HEK293 (cell line): ENCODE measurements at regions not wholly inside any gene's neighbourhood (a gene's known extent, or its start where the extent isn't known, plus 50 kb on each side); places are given as distances from the start of the nearest gene placed in this dataset.

Experiments used
- BCL6B ChIP-seq: fragments of 450-650 bp; formaldehyde crosslinking; IDR thresholded peaks from 2 replicates; pipeline ENCODE4 v1.5.1; 2017; ENCODE audit warnings: missing biosample characterization, missing genetic modification characterization
- GLI4 ChIP-seq: fragments of 450-650 bp; formaldehyde crosslinking; IDR thresholded peaks from 2 replicates; pipeline ENCODE4 v1.5.1; 2016; ENCODE audit warnings: missing biosample characterization, missing genetic modification characterization
- MEIS1 ChIP-seq: sonication (generic); formaldehyde crosslinking; IDR thresholded peaks from 2 replicates; pipeline ENCODE4 v1.8.1; 2022; ENCODE audit warnings: missing genetic modification reagents, mild to moderate bottlenecking, borderline replicate concordance
- SCRT1 ChIP-seq: fragments of 450-650 bp; formaldehyde crosslinking; IDR thresholded peaks from 2 replicates; pipeline ENCODE4 v1.5.1; 2016; ENCODE audit warnings: missing biosample characterization, missing genetic modification characterization, borderline replicate concordance
- WT1 ChIP-seq: fragments of 450-650 bp; formaldehyde crosslinking; IDR thresholded peaks from 2 replicates; pipeline ENCODE4 v1.5.1; 2016; ENCODE audit warnings: missing biosample characterization, missing genetic modification characterization
- ZBTB8A ChIP-seq: fragments of 450-650 bp; formaldehyde crosslinking; IDR thresholded peaks from 2 replicates; pipeline ENCODE4 v1.5.1; 2016; ENCODE audit warnings: missing biosample characterization, missing genetic modification characterization
- ZEB2 ChIP-seq: fragments of 450-650 bp; formaldehyde crosslinking; IDR thresholded peaks from 2 replicates; pipeline ENCODE4 v1.5.1; 2016; ENCODE audit warnings: missing biosample characterization, missing genetic modification characterization
- ZNF132 ChIP-seq: fragments of 450-650 bp; formaldehyde crosslinking; IDR thresholded peaks from 2 replicates; pipeline ENCODE4 v1.5.1; 2017; ENCODE audit warnings: missing biosample characterization, missing genetic modification characterization, borderline replicate concordance
- ZNF175 ChIP-seq: fragments of 450-650 bp; formaldehyde crosslinking; IDR thresholded peaks from 2 replicates; pipeline ENCODE4 v1.5.1; 2016; ENCODE audit warnings: missing biosample characterization, missing genetic modification characterization
- ZNF280C ChIP-seq: fragments of 450-650 bp; formaldehyde crosslinking; IDR thresholded peaks from 2 replicates; pipeline ENCODE4 v1.5.1; 2016; ENCODE audit warnings: missing biosample characterization, missing genetic modification characterization
- ZNF341 ChIP-seq: fragments of 450-650 bp; formaldehyde crosslinking; IDR thresholded peaks from 2 replicates; pipeline ENCODE4; 2016; ENCODE audit warnings: low read depth, missing biosample characterization, missing genetic modification characterization
- ZNF404 ChIP-seq: fragments of 450-650 bp; formaldehyde crosslinking; IDR thresholded peaks from 2 replicates; pipeline ENCODE4 v1.5.1; 2017; ENCODE audit warnings: missing biosample characterization, missing genetic modification characterization
- ZNF433 ChIP-seq: fragments of 450-650 bp; formaldehyde crosslinking; IDR thresholded peaks from 2 replicates; pipeline ENCODE4 v1.5.1; 2016; ENCODE audit warnings: missing biosample characterization, missing genetic modification characterization, low read depth
- ZNF488 ChIP-seq: fragments of 450-650 bp; formaldehyde crosslinking; IDR thresholded peaks from 2 replicates; pipeline ENCODE4 v1.5.1; 2016; ENCODE audit warnings: missing biosample characterization, missing genetic modification characterization
- ZNF623 ChIP-seq: fragments of 450-650 bp; formaldehyde crosslinking; IDR thresholded peaks from 2 replicates; pipeline ENCODE4 v1.5.1; 2016; ENCODE audit warnings: missing biosample characterization, missing genetic modification characterization
- ZNF837 ChIP-seq: fragments of 450-650 bp; formaldehyde crosslinking; IDR thresholded peaks from 2 replicates; pipeline ENCODE4 v1.5.1; 2016; ENCODE audit warnings: missing biosample characterization, missing genetic modification characterization
- ZSCAN18 ChIP-seq: fragments of 450-650 bp; formaldehyde crosslinking; IDR thresholded peaks from 2 replicates; pipeline ENCODE4 v1.5.1; 2016; ENCODE audit warnings: missing biosample characterization, missing genetic modification characterization
- TF ChIP-seq, protein P1 (sequence below): fragments of 450-650 bp; formaldehyde crosslinking; IDR thresholded peaks from 2 replicates; pipeline ENCODE4 v1.5.1; 2016; ENCODE audit warnings: missing biosample characterization, missing genetic modification characterization
- TF ChIP-seq, protein P2 (sequence below): fragments of 450-650 bp; formaldehyde crosslinking; IDR thresholded peaks from 2 replicates; pipeline ENCODE4 v1.5.1; 2017; ENCODE audit warnings: missing biosample characterization, missing genetic modification characterization
- TF ChIP-seq, protein P3 (sequence below): fragments of 450-650 bp; formaldehyde crosslinking; IDR thresholded peaks from 2 replicates; pipeline ENCODE4 v1.5.1; 2016; ENCODE audit warnings: missing biosample characterization, missing genetic modification characterization
- TF ChIP-seq, protein P4 (sequence below): fragments of 450-650 bp; formaldehyde crosslinking; IDR thresholded peaks from 2 replicates; pipeline ENCODE4 v1.5.1; 2016; ENCODE audit warnings: missing biosample characterization, missing genetic modification characterization

DNA sequence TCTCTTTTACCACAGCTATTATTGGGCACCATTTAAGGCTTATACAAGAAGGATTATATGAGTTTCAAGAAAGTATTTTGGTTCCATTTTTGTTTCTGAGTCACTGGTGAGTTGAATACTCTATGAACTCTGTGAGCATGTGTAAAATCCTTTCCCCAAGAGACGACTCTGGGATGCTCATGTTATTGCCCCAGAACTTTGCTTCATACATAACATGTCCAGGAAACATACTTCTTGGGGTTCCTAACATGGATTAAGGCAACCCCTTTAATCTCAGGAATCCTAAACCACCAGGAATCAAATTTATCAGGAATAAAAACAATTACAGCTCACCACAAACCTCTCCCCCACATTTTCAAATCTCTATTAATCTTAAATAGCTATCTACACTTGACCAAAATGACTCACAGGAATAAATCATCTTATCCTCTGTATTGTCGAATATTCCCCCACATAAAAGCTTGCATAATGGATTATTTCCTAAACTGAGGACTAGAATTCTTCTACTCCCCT is 117.5 kb upstream of the COL21A1 start (continued):
- TF ChIP-seq BCL6B = peak; percentile 60; the same call in 1 of the 2 replicates
- peak; percentile 63 for TF ChIP-seq ZEB2 (tag by site-specific recombination)
- TF ChIP-seq ZNF280C (tag by site-specific recombination) = no peak
- no peak for TF ChIP-seq WT1 (tag by site-specific recombination)
- TF ChIP-seq ZNF488 (tag by site-specific recombination) = no peak
- TF ChIP-seq SCRT1 (tag by site-specific recombination) = no peak
- no peak for TF ChIP-seq ZNF404
- TF ChIP-seq GLI4 (tag by site-specific recombination) = no peak
- peak; percentile 15; the same call in 1 of the 2 replicates for TF ChIP-seq MEIS1 (CRISPR knock-in tag)
- TF ChIP-seq, protein P1, sequence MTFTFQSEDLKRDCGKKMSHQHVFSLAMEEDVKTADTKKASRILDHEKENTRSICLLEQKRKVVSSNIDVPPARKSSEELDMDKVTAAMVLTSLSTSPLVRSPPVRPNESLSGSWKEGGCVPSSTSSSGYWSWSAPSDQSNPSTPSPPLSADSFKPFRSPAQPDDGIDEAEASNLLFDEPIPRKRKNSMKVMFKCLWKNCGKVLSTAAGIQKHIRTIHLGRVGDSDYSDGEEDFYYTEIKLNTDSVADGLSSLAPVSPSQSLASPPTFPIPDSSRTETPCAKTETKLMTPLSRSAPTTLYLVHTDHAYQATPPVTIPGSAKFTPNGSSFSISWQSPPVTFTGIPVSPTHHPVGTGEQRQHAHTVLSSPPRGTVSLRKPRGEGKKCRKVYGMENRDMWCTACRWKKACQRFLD (tag by site-specific recombination) = no peak
- TF ChIP-seq, protein P2, sequence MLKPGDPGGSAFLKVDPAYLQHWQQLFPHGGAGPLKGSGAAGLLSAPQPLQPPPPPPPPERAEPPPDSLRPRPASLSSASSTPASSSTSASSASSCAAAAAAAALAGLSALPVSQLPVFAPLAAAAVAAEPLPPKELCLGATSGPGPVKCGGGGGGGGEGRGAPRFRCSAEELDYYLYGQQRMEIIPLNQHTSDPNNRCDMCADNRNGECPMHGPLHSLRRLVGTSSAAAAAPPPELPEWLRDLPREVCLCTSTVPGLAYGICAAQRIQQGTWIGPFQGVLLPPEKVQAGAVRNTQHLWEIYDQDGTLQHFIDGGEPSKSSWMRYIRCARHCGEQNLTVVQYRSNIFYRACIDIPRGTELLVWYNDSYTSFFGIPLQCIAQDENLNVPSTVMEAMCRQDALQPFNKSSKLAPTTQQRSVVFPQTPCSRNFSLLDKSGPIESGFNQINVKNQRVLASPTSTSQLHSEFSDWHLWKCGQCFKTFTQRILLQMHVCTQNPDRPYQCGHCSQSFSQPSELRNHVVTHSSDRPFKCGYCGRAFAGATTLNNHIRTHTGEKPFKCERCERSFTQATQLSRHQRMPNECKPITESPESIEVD (tag by site-specific recombination) = peak; percentile 42; the same call in 1 of the 2 replicates
- TF ChIP-seq ZNF341 (tag by site-specific recombination) = no peak
- TF ChIP-seq ZNF175 = no peak
- no peak for TF ChIP-seq ZNF132 (tag by site-specific recombination)
- TF ChIP-seq, protein P3, sequence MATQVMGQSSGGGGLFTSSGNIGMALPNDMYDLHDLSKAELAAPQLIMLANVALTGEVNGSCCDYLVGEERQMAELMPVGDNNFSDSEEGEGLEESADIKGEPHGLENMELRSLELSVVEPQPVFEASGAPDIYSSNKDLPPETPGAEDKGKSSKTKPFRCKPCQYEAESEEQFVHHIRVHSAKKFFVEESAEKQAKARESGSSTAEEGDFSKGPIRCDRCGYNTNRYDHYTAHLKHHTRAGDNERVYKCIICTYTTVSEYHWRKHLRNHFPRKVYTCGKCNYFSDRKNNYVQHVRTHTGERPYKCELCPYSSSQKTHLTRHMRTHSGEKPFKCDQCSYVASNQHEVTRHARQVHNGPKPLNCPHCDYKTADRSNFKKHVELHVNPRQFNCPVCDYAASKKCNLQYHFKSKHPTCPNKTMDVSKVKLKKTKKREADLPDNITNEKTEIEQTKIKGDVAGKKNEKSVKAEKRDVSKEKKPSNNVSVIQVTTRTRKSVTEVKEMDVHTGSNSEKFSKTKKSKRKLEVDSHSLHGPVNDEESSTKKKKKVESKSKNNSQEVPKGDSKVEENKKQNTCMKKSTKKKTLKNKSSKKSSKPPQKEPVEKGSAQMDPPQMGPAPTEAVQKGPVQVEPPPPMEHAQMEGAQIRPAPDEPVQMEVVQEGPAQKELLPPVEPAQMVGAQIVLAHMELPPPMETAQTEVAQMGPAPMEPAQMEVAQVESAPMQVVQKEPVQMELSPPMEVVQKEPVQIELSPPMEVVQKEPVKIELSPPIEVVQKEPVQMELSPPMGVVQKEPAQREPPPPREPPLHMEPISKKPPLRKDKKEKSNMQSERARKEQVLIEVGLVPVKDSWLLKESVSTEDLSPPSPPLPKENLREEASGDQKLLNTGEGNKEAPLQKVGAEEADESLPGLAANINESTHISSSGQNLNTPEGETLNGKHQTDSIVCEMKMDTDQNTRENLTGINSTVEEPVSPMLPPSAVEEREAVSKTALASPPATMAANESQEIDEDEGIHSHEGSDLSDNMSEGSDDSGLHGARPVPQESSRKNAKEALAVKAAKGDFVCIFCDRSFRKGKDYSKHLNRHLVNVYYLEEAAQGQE (tag by site-specific recombination) = no peak
- no peak for TF ChIP-seq ZBTB8A (tag by site-specific recombination)
- TF ChIP-seq ZSCAN18 (tag by site-specific recombination) = no peak
- TF ChIP-seq ZNF433 (tag by site-specific recombination) = no peak
- TF ChIP-seq ZNF623 = peak; percentile 20; the same call in 1 of the 2 replicates
- TF ChIP-seq, protein P4, sequence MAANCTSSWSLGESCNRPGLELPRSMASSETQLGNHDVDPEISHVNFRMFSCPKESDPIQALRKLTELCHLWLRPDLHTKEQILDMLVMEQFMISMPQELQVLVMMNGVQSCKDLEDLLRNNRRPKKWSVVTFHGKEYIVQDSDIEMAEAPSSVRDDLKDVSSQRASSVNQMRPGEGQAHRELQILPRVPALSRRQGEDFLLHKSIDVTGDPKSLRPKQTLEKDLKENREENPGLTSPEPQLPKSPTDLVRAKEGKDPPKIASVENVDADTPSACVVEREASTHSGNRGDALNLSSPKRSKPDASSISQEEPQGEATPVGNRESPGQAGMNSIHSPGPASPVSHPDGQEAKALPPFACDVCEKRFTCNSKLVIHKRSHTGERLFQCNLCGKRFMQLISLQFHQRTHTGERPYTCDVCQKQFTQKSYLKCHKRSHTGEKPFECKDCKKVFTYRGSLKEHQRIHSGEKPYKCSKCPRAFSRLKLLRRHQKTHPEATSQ (tag by site-specific recombination) = no peak
- no peak for TF ChIP-seq ZNF837 (tag by site-specific recombination)
